ENCODE measurements at regions not wholly inside any gene's neighbourhood (a gene's known extent, or its start where the extent isn't known, plus 50 kb on each side); places are given as distances from the start of the nearest gene placed in this dataset.

DNA sequence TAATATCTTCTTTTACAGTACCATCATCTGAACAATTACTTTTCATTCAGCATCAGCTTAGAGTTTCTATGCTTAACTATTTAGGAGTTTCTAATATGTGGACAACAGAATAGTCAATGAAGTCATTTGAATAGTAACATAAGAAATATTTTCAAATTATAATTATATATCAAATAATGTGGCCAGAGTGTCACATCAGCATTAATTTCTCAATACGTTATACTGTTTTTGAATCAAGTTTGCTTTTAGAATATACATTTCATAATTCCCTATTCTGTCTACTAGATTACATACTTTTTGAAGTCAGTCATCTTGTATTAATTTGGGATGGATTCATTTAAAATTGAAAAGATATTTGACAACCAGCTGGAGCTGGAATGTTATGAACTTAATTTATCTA, 677.4 kb upstream of the PABPC4L start:
- TF ChIP-seq, protein P1, sequence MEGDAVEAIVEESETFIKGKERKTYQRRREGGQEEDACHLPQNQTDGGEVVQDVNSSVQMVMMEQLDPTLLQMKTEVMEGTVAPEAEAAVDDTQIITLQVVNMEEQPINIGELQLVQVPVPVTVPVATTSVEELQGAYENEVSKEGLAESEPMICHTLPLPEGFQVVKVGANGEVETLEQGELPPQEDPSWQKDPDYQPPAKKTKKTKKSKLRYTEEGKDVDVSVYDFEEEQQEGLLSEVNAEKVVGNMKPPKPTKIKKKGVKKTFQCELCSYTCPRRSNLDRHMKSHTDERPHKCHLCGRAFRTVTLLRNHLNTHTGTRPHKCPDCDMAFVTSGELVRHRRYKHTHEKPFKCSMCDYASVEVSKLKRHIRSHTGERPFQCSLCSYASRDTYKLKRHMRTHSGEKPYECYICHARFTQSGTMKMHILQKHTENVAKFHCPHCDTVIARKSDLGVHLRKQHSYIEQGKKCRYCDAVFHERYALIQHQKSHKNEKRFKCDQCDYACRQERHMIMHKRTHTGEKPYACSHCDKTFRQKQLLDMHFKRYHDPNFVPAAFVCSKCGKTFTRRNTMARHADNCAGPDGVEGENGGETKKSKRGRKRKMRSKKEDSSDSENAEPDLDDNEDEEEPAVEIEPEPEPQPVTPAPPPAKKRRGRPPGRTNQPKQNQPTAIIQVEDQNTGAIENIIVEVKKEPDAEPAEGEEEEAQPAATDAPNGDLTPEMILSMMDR (conservative IDR thresholded peaks at IDR 0.05 in 1 of 2, IDR thresholded peaks at IDR 0.05 in 1 of 2; ENCODE audit: extremely low read depth in 1 of 2, insufficient read depth in 1 of 2, low read depth in 1 of 2, low read length in 2 of 2): no peak
- TF ChIP-seq EZH2 (IDR thresholded peaks at IDR 0.05; ENCODE audit: borderline replicate concordance, low read length): no peak

Data from mammary epithelial cell (primary cell).